ENCODE measurements at regions not wholly inside any gene's neighbourhood (a gene's known extent, or its start where the extent isn't known, plus 50 kb on each side); places are given as distances from the start of the nearest gene placed in this dataset.

DNA sequence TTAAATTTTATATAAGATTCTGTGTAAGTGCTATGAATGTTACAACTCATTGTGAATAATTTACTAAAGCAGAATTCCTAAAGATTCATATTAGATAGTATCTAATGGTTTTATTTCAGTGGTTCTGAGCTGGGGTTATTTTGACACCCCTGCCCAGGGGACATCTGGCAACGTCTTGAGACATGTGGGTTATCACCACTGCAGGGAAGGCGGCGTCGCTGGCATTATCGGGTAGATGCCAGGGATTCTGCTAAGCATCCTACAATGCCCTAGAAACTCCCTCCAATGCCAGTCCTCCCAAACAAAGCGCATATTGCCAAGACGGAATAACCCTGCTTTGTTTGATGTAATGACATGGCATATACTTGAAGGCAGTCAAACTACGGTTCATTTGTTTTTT, 372.3 kb upstream of the ZFHX3 start:
- TF ChIP-seq EZH2 (IDR thresholded peaks at IDR 0.05; ENCODE audit: low read depth, unreplicated experiment) (no peak), POLR2AphosphoS5 (IDR thresholded peaks at IDR 0.05; ENCODE audit: low read depth) (no peak), EZH2phosphoT487 (IDR thresholded peaks at IDR 0.05; ENCODE audit: unreplicated experiment) (no peak), REST (IDR thresholded peaks at IDR 0.05; ENCODE audit: unreplicated experiment) (no peak), CREB1 (CRISPR knock-in tag; IDR thresholded peaks at IDR 0.05; ENCODE audit: low read depth) (no peak), NANOG (IDR thresholded peaks at IDR 0.05; ENCODE audit: borderline replicate concordance) (no peak), ZNF114 (CRISPR knock-in tag; IDR thresholded peaks at IDR 0.05) (no peak)
- TF ChIP-seq, protein P1, sequence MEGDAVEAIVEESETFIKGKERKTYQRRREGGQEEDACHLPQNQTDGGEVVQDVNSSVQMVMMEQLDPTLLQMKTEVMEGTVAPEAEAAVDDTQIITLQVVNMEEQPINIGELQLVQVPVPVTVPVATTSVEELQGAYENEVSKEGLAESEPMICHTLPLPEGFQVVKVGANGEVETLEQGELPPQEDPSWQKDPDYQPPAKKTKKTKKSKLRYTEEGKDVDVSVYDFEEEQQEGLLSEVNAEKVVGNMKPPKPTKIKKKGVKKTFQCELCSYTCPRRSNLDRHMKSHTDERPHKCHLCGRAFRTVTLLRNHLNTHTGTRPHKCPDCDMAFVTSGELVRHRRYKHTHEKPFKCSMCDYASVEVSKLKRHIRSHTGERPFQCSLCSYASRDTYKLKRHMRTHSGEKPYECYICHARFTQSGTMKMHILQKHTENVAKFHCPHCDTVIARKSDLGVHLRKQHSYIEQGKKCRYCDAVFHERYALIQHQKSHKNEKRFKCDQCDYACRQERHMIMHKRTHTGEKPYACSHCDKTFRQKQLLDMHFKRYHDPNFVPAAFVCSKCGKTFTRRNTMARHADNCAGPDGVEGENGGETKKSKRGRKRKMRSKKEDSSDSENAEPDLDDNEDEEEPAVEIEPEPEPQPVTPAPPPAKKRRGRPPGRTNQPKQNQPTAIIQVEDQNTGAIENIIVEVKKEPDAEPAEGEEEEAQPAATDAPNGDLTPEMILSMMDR (conservative IDR thresholded peaks at IDR 0.05; ENCODE audit: low read depth in 2 of 2), result no peak
- TF ChIP-seq, protein P2, sequence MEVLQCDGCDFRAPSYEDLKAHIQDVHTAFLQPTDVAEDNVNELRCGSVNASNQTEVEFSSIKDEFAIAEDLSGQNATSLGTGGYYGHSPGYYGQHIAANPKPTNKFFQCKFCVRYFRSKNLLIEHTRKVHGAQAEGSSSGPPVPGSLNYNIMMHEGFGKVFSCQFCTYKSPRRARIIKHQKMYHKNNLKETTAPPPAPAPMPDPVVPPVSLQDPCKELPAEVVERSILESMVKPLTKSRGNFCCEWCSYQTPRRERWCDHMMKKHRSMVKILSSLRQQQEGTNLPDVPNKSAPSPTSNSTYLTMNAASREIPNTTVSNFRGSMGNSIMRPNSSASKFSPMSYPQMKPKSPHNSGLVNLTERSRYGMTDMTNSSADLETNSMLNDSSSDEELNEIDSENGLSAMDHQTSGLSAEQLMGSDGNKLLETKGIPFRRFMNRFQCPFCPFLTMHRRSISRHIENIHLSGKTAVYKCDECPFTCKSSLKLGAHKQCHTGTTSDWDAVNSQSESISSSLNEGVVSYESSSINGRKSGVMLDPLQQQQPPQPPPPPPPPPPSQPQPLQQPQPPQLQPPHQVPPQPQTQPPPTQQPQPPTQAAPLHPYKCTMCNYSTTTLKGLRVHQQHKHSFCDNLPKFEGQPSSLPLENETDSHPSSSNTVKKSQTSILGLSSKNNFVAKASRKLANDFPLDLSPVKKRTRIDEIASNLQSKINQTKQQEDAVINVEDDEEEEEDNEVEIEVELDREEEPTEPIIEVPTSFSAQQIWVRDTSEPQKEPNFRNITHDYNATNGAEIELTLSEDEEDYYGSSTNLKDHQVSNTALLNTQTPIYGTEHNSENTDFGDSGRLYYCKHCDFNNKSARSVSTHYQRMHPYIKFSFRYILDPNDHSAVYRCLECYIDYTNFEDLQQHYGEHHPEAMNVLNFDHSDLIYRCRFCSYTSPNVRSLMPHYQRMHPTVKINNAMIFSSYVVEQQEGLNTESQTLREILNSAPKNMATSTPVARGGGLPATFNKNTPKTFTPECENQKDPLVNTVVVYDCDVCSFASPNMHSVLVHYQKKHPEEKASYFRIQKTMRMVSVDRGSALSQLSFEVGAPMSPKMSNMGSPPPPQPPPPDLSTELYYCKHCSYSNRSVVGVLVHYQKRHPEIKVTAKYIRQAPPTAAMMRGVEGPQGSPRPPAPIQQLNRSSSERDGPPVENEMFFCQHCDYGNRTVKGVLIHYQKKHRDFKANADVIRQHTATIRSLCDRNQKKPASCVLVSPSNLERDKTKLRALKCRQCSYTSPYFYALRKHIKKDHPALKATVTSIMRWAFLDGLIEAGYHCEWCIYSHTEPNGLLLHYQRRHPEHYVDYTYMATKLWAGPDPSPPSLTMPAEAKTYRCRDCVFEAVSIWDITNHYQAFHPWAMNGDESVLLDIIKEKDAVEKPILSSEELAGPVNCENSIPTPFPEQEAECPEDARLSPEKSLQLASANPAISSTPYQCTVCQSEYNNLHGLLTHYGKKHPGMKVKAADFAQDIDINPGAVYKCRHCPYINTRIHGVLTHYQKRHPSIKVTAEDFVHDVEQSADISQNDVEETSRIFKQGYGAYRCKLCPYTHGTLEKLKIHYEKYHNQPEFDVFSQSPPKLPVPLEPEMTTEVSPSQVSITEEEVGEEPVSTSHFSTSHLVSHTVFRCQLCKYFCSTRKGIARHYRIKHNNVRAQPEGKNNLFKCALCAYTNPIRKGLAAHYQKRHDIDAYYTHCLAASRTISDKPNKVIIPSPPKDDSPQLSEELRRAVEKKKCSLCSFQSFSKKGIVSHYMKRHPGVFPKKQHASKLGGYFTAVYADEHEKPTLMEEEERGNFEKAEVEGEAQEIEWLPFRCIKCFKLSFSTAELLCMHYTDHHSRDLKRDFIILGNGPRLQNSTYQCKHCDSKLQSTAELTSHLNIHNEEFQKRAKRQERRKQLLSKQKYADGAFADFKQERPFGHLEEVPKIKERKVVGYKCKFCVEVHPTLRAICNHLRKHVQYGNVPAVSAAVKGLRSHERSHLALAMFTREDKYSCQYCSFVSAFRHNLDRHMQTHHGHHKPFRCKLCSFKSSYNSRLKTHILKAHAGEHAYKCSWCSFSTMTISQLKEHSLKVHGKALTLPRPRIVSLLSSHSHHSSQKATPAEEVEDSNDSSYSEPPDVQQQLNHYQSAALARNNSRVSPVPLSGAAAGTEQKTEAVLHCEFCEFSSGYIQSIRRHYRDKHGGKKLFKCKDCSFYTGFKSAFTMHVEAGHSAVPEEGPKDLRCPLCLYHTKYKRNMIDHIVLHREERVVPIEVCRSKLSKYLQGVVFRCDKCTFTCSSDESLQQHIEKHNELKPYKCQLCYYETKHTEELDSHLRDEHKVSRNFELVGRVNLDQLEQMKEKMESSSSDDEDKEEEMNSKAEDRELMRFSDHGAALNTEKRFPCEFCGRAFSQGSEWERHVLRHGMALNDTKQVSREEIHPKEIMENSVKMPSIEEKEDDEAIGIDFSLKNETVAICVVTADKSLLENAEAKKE (CRISPR knock-in tag; IDR thresholded peaks at IDR 0.05), result no peak
